HS-5 (cell line): ENCODE measurements at regions not wholly inside any gene's neighbourhood (a gene's known extent, or its start where the extent isn't known, plus 50 kb on each side); places are given as distances from the start of the nearest gene placed in this dataset.
"Not testable (repeated sequence)": the region's sequence is repeated elsewhere in the genome, so short reads cannot be mapped to it uniquely, and the experiment has no call there.

Experiments used
- DNase-seq: peaks from one replicate; pipeline ENCODE4 v3.0.0-alpha.2; 2012; ENCODE audit warnings: low read depth

DNA sequence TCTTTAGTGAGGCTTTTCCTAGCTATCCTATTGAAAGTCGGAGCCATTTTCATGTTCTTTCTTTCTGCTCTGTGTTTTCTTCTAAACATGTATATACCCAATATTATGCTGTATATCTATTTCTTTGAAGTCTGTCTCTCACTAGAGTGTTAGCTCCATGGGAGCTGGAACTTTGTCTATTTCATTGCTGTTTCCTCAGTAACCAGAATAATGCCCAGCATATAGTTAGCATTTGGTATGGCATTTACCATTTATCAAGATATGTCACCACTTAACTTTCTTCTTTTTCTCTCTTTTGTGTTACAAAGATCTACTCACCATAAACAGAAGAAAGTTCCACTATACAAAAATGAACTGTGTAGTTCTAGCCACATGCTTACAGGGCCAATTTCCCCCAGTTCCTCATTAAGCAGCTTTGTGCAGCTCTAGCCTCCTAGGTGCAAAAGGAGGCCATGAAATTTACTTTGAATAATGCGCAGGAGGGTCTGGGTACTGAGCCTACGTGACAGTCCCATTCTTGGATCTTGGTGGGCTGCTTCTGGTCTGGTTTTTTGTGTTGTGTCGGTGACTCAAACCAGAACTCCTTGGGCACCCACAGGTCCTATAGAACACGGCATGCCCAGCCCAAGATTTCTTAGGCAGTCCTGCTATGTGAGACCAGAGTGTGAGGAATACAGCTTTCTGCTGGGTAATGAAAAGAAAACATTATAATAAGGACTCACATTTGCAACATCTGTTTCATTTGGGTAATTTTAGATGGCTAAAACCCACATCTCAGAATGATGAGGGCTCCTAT is 302.3 kb upstream of the IGFBP7 start:
- DNase-seq = no peak

DNA sequence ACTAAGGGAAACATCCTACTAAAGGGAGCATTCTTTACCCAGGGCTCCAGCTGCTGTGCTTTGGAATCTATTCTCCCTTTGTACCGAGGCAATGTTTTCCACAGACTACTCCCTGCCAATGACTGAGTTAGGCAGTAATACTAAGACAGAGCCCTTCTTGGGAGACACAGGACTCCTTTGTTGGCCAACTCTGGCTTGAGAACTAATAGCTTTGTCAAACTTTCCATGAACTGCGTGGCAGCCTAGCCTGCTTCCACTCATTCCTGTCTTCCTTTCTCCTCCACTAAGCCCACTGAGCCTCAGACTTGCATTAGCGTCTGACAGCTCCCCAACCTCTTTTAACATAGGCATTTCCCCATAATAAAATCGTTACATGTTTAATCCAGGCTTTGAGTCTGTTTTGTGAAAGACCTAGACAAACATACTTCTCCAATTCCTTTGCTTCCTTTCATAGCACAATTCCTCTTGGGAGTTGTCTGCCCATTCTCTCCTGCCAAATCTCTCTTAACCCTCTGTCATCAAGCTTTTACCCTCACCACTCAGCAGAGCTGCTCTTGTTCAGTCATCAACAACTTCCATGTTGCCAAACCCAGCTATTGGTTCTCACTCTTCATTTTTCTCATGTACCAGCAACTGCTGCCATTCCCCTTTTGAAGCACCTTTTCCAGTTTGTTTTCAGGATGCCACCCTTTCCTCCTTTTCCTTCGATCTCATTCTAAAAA is 300.3 kb upstream of the IGFBP7 start:
- DNase-seq = no peak

DNA sequence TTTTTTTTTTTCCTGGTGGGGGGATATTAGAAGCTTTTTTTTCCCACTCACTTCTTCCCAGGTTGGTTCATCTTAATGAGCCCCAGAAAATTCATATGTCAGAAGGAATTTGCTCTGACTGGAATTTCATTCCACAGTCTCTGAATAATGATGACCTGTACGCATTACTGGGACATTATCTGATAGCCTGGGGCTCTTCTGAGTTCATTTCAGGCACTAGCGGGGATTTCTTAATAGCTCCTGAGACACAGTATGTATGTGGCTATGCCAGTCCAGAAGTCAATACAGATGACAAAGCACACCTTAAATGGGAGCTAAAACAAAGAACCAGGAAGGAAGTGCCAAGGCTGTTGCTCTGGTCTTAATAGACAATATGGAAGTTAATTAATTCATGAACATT is 295.2 kb upstream of the IGFBP7 start:
- DNase-seq = peak; percentile 68

DNA sequence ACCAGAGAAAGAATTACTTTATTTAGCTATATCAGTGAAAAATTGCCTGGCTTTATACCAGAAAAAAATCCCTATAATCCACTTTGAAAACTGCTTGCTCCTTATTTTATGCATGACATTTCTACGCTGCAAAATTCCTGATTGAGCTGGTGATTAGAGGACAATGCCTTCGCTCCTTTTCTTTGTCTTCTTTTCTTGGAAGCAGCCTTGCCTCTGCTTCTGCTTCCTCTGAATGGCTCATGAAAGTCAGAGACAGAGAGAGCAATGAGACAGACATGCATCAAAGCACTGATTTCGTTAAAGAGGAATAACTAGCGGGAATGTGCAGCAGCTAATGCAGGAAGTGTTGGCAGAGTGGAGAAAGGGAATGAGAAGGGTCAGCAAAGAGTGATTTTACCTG is 294.3 kb upstream of the IGFBP7 start:
- no peak for DNase-seq

DNA sequence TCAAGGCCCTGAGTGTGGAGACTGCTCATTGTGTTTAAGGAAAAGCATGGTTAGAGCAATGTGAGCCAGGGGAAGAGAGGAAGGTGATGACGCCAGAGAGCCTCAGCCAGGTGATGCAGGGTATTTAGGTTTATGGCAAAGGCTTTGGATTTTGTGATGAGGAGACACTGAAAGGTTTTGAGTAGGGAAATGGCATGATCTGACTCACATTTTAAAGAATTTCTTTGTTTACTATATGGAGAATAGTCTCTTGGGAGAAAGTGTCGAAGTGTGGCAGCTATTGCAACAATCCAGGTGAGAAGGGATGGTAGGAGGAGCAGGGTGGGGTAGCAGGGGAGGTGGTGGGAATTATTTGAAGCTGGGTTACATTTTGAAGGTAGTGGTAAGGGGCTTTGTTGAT is 293.4 kb upstream of the IGFBP7 start:
- no peak for DNase-seq

DNA sequence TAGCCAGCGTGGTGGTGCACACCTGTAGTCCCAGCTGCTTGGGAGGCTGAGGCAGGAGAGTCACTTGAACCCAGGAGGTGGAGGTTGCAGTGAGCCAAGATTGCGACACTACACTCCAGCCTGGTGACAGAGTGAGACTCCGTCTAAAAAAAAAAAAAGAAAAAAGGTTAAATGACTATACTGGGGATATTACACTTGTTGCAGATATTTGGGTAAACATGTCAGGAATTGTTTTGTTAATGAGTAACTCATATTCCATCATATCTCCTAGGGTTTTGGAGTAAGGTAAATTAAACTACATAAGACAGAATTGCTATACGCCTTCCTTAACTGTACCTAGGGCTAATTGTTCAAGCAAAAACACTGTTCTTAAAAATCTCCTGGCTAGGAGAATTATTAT is 291.4 kb upstream of the IGFBP7 start:
- no peak for DNase-seq

DNA sequence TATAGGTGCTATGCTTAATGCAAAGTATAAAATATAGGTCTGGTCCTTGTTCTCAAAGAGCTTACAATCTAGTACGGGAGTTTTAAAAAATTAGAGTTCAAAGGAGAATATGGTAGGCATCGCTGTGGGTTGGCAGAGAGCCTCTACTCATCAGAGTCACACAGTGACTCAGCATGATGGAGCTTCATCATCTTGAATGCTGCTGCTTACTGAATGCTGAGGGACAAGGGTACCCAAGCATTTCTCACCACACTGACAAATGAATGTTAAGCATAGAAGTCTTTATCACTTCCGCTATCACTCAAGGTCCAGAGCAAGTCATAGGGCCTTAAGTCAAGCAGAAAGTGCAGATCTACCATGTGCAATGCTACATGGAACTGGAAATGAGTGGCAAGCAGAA is 268.6 kb upstream of the IGFBP7 start:
- peak; percentile 49 for DNase-seq

DNA sequence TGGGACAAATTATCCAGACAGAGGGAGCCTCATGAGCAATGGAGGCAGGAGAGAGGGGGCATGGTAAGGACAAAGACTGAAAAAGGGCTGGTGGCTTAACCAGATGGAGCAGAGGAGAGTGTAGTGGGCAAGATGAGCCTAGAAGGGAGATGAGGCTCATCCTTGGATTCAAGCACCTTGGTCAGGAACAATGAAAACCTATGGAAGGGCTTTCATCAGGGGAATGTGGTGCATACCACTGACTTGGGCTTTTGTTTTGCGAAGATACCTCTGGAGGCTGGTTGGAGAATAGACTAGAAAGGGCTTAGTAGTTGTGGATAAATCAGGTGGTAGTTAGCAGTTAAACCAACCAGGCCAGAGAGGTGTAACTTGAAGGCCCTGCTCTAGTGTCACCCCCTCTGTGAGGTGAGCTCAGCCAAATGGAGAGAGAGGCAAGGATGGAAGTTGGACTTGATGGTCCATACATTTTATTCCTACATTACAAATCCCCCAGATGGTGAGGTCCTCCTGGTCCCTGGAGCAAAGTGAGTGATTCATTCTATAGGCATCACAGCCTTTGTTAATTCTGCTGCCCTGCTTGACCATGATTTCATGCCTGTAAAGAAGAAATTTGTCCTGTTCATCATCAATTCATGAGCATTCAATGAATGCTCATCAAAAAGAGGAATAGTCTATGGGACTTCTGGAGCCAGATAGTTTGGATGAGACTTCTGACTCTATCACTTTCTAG is 264.8 kb upstream of the IGFBP7 start:
- peak; percentile 65 for DNase-seq

DNA sequence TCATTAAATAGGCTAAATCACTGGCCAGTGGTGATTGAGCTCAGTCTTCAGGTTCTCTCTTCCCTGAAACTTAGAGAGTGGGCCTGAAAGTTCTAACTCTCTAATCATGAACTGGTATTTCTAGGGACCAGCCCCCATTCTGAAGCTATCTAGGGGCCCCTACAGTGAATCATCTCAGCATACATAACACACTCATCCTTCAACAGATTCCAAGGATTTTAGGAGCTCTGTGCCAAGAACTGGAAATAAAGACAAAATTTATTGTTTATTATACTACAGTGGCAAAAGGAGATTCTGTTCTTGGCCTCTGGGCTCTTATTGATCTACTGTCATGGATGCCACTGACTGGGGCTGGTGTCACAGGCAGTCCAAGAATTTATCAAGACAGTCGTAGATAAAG is 263.8 kb upstream of the IGFBP7 start:
- no peak for DNase-seq

DNA sequence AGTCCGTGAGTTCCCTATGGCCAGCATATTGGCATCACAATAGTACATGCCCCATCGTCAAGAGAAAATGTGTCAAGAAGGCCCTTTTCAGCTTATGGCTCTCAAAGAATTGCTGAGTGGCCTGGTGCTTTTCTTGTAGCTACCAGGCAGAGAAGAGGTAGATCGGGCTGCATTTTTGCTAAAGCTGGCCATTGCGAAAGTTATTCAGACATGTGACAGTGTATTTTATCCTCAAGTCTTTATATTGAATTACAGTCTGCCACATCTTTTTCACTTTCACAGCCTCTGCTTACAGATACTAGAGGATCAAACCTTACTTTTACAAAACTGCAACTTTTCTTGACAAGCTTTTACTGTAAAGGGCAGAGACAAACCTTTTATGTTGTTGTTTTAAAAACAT is 261.5 kb upstream of the IGFBP7 start:
- no peak for DNase-seq

DNA sequence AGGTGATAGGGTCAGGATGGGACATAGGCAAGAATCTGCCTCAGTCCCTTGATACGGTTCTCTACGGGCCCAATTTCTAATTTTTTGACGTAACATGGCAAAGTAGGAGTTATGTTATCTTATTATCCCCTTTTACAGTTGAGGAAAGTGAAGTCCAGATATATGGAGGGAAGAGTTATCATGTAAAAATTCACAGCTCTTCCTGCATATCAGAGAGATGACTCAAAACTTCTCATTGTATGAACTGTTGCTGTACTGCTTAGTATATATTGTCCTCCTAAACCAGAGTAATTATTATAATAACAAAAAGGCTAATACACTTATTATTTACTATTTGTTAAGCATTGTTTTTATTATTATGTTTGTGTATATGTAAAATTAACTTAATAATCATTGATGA is 260.5 kb upstream of the IGFBP7 start:
- no peak for DNase-seq

DNA sequence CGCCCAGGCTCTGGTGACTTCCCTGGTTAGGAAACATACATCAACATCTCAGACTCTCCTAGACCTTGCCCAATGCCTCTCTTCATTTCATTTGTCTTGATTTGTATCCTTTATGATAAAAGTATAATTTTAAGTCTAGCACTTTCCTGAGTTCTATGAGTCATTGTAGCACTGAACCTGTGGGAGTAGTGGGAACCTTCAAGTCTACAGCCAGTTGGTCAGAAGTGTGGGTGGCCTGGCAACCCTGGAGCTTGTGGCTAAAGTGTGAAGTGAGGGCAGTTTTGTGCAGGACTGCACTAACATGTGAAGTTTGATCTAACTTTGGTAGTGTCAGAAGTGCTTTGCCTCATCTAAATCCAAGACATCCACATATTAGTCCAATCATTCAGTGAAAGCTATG is 259.3 kb upstream of the IGFBP7 start:
- DNase-seq = no peak

DNA sequence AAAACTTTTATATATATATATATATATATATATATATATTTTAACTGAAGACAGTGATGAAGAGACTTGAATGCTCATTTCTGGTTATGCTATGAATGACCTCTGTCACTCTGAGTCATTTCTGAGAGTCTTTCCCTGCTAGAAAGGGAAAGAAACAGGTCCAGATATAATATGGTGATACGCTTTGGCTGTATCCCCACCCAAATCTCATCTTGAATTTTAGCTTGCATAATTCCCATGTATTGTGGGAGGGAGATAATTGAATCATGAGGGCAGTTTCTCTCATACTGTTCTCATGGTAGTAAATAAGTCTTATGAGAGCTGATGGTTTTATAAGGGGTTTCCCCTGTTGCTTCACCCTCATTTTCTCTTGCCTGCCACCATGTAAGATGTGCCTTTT is 254.1 kb upstream of the IGFBP7 start:
- no peak for DNase-seq

DNA sequence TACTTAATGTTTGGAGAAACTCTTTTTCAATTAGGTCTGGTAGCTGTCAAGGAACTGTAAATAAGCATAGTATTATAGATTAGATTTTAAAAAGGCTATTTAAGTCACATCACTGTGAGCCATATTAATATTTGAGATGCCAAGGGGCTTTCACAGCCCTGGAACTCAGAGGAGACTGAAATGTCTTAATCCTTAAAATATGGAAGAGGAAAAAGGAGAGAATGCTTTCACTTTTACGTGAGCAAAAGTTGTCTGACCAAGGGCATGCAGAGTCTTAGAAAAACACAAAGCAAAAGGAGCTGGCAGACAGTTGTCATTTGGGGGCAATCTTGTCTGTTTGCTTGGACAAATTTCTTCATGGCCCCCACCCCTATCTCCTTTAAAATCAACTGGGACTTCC is 253.2 kb upstream of the IGFBP7 start:
- DNase-seq = no peak

DNA sequence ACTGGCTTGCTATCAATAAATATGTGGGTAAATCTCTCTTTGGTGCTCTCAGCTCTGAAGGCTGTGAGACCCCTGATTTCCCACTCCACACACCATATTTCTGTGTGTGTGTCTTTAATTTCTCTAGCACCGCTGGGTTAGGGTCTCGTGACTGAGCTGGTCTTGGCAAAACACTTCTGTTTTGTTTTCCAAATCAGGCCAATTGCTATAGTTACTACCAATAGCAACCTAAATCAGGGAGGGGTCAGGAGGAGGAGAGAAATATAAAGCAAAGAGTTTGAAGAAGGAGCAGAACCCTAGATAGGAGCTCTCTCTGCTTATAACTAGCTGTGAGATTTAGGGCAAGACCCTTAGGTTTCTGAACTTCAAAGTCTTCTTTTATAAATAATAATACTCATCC is 250.5 kb upstream of the IGFBP7 start:
- no peak for DNase-seq

DNA sequence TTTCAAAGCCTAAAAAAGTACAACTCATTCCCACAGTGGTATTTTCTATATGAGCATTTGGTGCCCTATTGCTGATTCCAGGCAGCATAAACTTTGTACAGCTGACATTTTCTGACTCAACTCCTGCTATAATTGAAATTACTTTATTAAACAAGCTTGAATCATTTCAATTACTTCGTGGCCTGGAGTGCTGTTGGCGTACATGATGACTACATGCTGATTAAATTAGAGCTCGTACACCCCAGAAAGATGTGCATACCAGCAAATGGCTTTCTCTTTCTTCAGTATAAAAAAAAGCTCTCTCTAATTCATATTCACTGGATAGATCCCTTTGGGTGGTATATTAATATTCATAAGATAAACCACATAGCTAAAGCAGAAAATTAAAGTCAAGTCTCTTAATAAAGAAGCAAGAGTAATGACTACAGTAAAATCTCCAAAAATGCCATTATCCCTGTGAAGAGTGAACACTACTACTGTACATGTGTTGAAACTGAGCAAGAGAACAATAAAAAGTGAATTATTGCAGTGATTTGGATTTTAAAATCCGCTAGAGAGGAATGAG is 245.0 kb upstream of the IGFBP7 start:
- DNase-seq = no peak

DNA sequence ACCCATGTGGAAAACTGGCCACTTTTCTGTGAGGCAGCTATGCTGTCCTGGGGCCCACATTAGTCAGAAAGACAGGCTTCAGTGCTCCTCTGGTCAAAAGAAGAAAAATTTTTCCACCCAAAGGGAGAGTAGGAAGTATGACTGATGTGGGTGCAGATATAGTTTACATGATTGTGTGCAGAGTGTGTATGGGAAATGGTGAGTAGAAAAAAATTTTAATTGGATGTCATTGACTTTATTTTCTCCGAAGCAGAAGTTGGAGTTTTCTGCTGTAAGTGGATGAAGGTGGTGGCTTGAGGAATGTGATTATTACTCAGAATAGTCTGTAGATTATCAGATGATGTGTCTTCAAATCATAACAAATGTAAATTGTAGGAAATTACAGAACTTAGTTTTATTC is 241.5 kb upstream of the IGFBP7 start:
- no peak for DNase-seq

DNA sequence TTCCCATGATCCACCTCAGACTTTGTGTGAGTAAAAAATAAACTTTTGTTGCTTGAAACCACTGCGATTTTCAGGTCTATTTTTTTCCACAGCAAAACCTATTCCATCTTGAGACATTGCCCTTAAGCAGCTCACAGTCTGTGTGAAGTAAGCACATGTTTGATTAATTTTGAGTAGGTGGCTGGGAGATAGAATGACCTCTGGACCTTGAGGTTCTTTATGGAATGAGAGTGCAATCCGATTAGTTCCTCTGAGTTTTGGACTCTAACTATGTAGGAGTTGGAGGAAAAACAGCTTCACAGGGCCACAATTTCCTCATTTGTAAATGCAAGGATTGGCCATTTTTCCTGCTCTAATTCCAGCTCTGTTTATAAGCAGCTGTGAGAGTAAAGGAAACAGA is 234.1 kb upstream of the IGFBP7 start:
- no peak for DNase-seq

DNA sequence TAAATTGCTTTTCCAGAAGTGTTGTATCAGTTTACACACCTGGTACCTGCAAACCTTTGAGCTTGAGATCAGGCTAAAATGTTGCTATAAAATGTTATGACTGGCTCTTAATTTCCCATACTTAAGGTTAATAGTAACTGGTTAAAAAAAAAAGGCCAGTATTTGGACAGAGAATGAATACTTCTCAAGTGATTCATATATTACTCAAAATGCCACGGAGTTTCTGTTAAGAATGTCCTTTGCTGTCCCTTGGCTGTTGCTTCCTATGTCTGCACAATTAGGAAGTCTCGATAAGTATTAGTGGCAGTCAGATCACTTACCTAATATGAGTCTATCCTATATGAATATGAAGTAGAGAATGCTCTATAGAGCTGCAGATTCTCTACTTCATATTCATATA is 232.2 kb upstream of the IGFBP7 start:
- DNase-seq = peak; percentile 29

DNA sequence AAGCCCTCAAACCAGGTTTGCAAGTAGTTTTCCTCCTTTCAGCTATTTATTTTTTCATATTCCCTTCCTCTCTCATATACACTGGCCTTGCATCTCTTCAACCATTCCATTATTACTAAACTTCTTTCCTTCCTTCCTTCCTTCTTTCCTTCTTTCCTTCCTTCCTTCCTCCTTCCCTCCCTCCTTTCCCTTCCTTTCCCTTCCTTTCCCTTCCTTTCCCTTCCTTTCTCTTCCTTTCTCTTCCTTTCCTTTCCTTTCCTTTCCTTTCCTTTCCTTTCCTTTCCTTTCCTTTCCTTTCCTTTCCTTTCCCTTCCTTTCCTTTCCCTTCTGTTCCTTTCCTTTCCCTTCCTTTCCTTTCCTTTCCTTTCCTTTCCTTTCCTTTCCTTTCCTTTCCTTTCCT is 228.7 kb upstream of the IGFBP7 start:
- not testable (repeated sequence) for DNase-seq

DNA sequence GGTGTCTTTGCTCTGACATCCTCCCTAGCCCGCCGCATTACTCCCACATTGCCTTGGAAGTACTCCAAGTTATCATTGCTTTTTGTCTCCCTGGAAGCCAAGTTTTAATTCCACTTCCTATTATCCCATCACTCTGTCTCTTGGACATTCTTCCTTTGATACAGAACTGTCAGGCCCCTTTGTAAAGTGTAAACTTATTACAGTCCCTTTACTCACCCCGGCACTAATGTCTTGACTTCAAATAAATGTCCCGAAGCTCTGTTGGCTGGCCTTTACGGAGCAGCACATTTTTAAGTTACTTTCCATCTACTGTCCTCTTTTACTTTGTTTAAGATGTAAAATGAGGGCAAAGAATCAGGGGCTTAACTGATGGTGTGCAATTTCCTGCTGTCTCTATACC is 223.5 kb upstream of the IGFBP7 start:
- DNase-seq = no peak

DNA sequence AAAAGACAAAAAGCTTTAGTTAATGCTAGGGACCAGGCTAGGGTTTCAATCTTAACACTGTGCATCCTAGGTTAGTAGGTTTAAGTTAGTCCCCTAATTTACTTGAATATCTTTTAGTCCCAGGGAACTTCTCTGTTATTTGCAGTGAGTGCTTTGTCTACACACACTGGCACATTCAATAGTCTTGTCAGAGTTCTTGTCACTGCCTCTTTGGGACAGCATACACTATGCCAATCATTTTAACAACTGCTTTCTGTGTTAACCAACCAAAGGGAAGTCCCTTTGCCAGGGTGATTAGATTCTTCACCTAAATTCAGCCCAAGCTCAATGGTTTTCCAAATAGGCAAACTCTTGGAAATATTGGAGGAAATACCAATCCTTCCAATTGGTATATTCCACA is 221.8 kb upstream of the IGFBP7 start:
- no peak for DNase-seq

DNA sequence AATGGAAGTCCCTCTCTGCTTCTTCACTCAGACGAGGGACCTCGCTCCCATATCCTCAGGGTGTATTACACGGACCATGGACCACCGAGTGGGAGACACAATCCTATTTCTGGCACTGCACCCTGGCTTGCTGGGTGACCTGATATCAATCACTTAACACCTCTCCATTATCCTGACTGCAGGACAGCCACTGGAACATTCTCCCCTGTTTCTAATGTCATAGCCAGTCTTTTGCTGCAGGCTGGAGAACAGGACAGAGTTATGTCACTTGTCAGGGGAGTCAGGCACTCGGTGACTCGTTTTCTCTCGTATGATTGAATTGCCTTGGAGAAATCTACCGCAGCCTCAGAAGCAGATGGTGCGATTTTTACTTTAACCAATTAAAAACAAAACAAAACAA is 219.1 kb upstream of the IGFBP7 start:
- no peak for DNase-seq
